ENCODE measurements at regions not wholly inside any gene's neighbourhood (a gene's known extent, or its start where the extent isn't known, plus 50 kb on each side); places are given as distances from the start of the nearest gene placed in this dataset.
"Not testable (repeated sequence)": the region's sequence is repeated elsewhere in the genome, so short reads cannot be mapped to it uniquely, and the experiment has no call there.

DNA sequence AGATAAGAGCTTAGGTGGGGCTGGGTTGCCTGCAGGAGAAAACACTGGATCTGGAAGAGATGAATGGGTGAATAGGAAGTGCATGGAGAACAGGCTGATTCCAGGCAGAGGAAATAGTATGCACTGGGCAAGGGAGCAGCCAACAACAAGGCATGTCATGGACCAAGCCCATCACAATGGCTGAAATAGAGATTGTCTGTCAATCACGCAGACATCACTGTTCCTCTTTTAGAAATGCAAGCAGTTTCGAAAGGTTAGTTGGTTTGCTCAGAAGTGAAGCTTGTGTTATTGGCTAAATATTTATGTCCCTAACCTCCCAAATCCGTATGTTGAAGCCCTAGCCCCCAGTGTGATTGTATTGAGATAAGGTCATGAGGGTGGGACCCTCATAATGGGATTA, 621.7 kb upstream of the CDH11 start:
- no peak for DNase-seq (ENCODE audit: low read depth in 1 of 2, low spot score in 1 of 2)
- no peaks in the 10 kb centered on the region for H3K27me3 ChIP-seq (ENCODE audit: insufficient read depth, poor library complexity, severe bottlenecking)

DNA sequence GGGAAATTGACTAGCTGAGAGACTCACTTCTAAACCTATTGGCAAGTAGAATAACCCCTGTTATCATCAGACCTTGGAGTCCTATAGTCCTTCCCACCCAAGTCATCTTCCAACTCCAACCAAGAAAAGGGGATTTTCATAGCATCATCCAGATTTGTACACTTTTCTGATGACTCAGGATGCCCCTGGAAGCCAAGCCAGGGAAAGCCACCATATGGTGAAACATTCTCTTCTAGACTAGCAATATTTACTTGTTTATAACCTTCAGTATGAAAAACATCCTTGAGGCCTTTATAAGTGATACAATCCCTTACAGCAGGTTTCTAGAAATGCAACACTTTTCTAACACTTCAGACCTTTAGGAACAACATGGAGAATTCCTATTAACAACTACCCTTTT, 618.8 kb upstream of the CDH11 start:
- Histone ChIP-seq H3K27ac (replicated peaks) (no peak overlapping the region), H3K4me3 (replicated peaks; ENCODE audit: insufficient read depth, low read length) (no peak overlapping the region), H3K27me3 (ENCODE audit: insufficient read depth, poor library complexity, severe bottlenecking) (no peaks in the 10 kb centered on the region)
- no peak for DNase-seq (ENCODE audit: low read depth in 1 of 2, low spot score in 1 of 2)
- TF ChIP-seq SPI1 (IDR thresholded peaks at IDR 0.05; ENCODE audit: borderline replicate concordance, low read depth) (no peak), CTCF (IDR thresholded peaks at IDR 0.05; ENCODE audit: insufficient read depth, low read length) (no peak), GABPA (IDR thresholded peaks at IDR 0.05; ENCODE audit: low read depth) (no peak), POLR2AphosphoS5 (IDR thresholded peaks at IDR 0.05; ENCODE audit: low read depth) (no peak)
- TF ChIP-seq, protein P1, sequence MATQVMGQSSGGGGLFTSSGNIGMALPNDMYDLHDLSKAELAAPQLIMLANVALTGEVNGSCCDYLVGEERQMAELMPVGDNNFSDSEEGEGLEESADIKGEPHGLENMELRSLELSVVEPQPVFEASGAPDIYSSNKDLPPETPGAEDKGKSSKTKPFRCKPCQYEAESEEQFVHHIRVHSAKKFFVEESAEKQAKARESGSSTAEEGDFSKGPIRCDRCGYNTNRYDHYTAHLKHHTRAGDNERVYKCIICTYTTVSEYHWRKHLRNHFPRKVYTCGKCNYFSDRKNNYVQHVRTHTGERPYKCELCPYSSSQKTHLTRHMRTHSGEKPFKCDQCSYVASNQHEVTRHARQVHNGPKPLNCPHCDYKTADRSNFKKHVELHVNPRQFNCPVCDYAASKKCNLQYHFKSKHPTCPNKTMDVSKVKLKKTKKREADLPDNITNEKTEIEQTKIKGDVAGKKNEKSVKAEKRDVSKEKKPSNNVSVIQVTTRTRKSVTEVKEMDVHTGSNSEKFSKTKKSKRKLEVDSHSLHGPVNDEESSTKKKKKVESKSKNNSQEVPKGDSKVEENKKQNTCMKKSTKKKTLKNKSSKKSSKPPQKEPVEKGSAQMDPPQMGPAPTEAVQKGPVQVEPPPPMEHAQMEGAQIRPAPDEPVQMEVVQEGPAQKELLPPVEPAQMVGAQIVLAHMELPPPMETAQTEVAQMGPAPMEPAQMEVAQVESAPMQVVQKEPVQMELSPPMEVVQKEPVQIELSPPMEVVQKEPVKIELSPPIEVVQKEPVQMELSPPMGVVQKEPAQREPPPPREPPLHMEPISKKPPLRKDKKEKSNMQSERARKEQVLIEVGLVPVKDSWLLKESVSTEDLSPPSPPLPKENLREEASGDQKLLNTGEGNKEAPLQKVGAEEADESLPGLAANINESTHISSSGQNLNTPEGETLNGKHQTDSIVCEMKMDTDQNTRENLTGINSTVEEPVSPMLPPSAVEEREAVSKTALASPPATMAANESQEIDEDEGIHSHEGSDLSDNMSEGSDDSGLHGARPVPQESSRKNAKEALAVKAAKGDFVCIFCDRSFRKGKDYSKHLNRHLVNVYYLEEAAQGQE (IDR thresholded peaks at IDR 0.05; ENCODE audit: insufficient replicate concordance, low read depth) = no peak

More for the DNA sequence above, 621.7 kb upstream of the CDH11 start:
- Histone ChIP-seq H3K27ac (replicated peaks) (no peak overlapping the region), H3K4me3 (replicated peaks; ENCODE audit: insufficient read depth, low read length) (no peak overlapping the region)
- TF ChIP-seq SPI1 (IDR thresholded peaks at IDR 0.05; ENCODE audit: borderline replicate concordance, low read depth) = peak; percentile 37; the same call in 1 of the 2 replicates
- no peak for TF ChIP-seq POLR2AphosphoS5 (IDR thresholded peaks at IDR 0.05; ENCODE audit: low read depth)

DNA sequence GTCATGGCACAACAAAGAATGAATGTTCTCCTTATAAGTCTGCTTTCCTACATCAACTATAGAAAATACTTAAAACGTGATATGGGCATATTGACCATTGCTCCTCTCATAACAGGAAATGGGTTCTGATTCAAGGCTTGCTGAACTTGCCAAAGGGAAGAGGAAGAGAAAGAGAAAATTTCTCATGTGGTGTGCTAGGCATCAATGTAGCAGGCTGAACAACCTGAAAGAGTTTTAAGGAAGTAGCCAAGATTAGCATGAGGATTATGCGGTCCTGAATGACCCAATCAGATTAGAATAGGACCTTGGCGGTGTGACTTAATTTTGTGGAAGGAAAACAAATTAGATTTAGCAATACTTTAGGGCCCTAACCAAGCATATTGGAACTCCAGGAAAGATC, 617.7 kb upstream of the CDH11 start:
- H3K27me3 ChIP-seq (ENCODE audit: insufficient read depth, poor library complexity, severe bottlenecking) = no peaks in the 10 kb centered on the region
- no peak overlapping the region for H3K4me3 ChIP-seq (replicated peaks; ENCODE audit: insufficient read depth, low read length)
- H3K27ac ChIP-seq (replicated peaks) = no peak overlapping the region
- DNase-seq (ENCODE audit: low read depth in 1 of 2, low spot score in 1 of 2) = peak; percentile 3 to 26
- no peak for TF ChIP-seq CTCF (IDR thresholded peaks at IDR 0.05; ENCODE audit: insufficient read depth, low read length)
- no peak for TF ChIP-seq GABPA (IDR thresholded peaks at IDR 0.05; ENCODE audit: low read depth)
- TF ChIP-seq, protein P1 (IDR thresholded peaks at IDR 0.05; ENCODE audit: insufficient replicate concordance, low read depth) = no peak
- TF ChIP-seq SPI1 (IDR thresholded peaks at IDR 0.05; ENCODE audit: borderline replicate concordance, low read depth) = no peak
- no peak for TF ChIP-seq POLR2AphosphoS5 (IDR thresholded peaks at IDR 0.05; ENCODE audit: low read depth)

GRCh38 chr16:65737831-65738230, 616.0 kb upstream of the CDH11 start:
- TF ChIP-seq SPI1 (IDR thresholded peaks at IDR 0.05; ENCODE audit: borderline replicate concordance, low read depth) (no peak), GABPA (IDR thresholded peaks at IDR 0.05; ENCODE audit: low read depth) (no peak), POLR2AphosphoS5 (IDR thresholded peaks at IDR 0.05; ENCODE audit: low read depth) (no peak), CTCF (IDR thresholded peaks at IDR 0.05; ENCODE audit: insufficient read depth, low read length) (no peak)
- TF ChIP-seq, protein P1 (IDR thresholded peaks at IDR 0.05; ENCODE audit: insufficient replicate concordance, low read depth) = no peak
- no peak for DNase-seq (ENCODE audit: low read depth in 1 of 2, low spot score in 1 of 2)
- Histone ChIP-seq H3K27ac (replicated peaks) (no peak overlapping the region), H3K4me3 (replicated peaks; ENCODE audit: insufficient read depth, low read length) (no peak overlapping the region), H3K27me3 (ENCODE audit: insufficient read depth, poor library complexity, severe bottlenecking) (no peaks in the 10 kb centered on the region)

GRCh38 chr16:65735615-65736014, 613.8 kb upstream of the CDH11 start:
- H3K27me3 ChIP-seq (ENCODE audit: insufficient read depth, poor library complexity, severe bottlenecking); H3K27ac ChIP-seq (replicated peaks); H3K4me3 ChIP-seq (replicated peaks; ENCODE audit: insufficient read depth, low read length); DNase-seq (ENCODE audit: low read depth in 1 of 2, low spot score in 1 of 2): not testable (repeated sequence)
